ENCODE measurements at regions not wholly inside any gene's neighbourhood (a gene's known extent, or its start where the extent isn't known, plus 50 kb on each side); places are given as distances from the start of the nearest gene placed in this dataset.

- TF ChIP-seq CTCF (IDR thresholded peaks at IDR 0.05) (no peak), POLR2A (IDR thresholded peaks at IDR 0.05) (no peak), POLR2AphosphoS5 (IDR thresholded peaks at IDR 0.05) (no peak)
Measured at GRCh38 chr15:95142531-95142930, 911.2 kb downstream of the MCTP2 start.
